ENCODE measurements at regions not wholly inside any gene's neighbourhood (a gene's known extent, or its start where the extent isn't known, plus 50 kb on each side); places are given as distances from the start of the nearest gene placed in this dataset.

- Histone ChIP-seq H2AFZ (no peak overlapping the region), H4K20me1 (ENCODE audit: insufficient read depth) (no peaks in the 10 kb centered on the region), H3K4me1 (replicated peaks; ENCODE audit: insufficient read depth) (no peaks in the 10 kb centered on the region), H3K27me3 (ENCODE audit: insufficient read depth, low read depth) (no peaks in the 10 kb centered on the region), H3K36me3 (ENCODE audit: low read depth) (no peaks in the 10 kb centered on the region), H3K4me2 (no peak overlapping the region), H3K27ac (no peak overlapping the region), H3K79me2 (ENCODE audit: low read depth) (no peaks in the 10 kb centered on the region), H3F3A (ENCODE audit: insufficient read depth, low read depth) (no peaks in the 10 kb centered on the region), H3K9me2 (ENCODE audit: insufficient read depth) (no peaks in the 10 kb centered on the region), H3K4me3 (no peak overlapping the region), H3K9me3 (ENCODE audit: insufficient read depth, low read depth) (no peaks in the 10 kb centered on the region; the same call in 1 of the 2 replicates)
- intact Hi-C loops (cut with micrococcal nuclease; ENCODE audit: unreplicated experiment), result no loop called here
- DNase-seq, result no peak
- CTCF ChIA-PET, result no interaction called here
- POLR2A ChIA-PET (ENCODE audit: unreplicated experiment), result no interaction called here
- BruUV-seq (replicated peaks), result no TSS peak
- TF ChIP-seq CTCF (conservative IDR thresholded peaks at IDR 0.05), result no peak
- no peak for TF ChIP-seq EZH2 (IDR thresholded peaks at IDR 0.05; ENCODE audit: low read depth)
These were observed 54.2 kb upstream of the RMST start for GRCh38 chr12:97408363-97408762.

GRCh38 chr12:97411341-97411740 lies 51.3 kb upstream of the RMST start:
- CTCF ChIA-PET, result no interaction called here
- no TSS peak for BruUV-seq (replicated peaks)

More at GRCh38 chr12:97411341-97411740, 51.3 kb upstream of the RMST start:
- no peak for TF ChIP-seq EZH2 (IDR thresholded peaks at IDR 0.05; ENCODE audit: low read depth)
- TF ChIP-seq CTCF (conservative IDR thresholded peaks at IDR 0.05), result no peak
- no peak overlapping the region for H2AFZ ChIP-seq
- H3F3A ChIP-seq (ENCODE audit: insufficient read depth, low read depth), result no peaks in the 10 kb centered on the region
- POLR2A ChIA-PET (ENCODE audit: unreplicated experiment), result no interaction called here
- no peaks in the 10 kb centered on the region for H3K36me3 ChIP-seq (ENCODE audit: low read depth)
- H3K4me3 ChIP-seq, result no peak overlapping the region
- no peak overlapping the region for H3K4me2 ChIP-seq
- H3K9me3 ChIP-seq (ENCODE audit: insufficient read depth, low read depth), result no peaks in the 10 kb centered on the region
- no peaks in the 10 kb centered on the region for H4K20me1 ChIP-seq (ENCODE audit: insufficient read depth)
- no peak for DNase-seq
- no peaks in the 10 kb centered on the region for H3K4me1 ChIP-seq (replicated peaks; ENCODE audit: insufficient read depth)
- H3K9me2 ChIP-seq (ENCODE audit: insufficient read depth), result no peaks in the 10 kb centered on the region
- intact Hi-C loops (cut with micrococcal nuclease; ENCODE audit: unreplicated experiment), result no loop called here
- H3K27ac ChIP-seq, result no peak overlapping the region
- no peaks in the 10 kb centered on the region; the same call in 1 of the 2 replicates for H3K27me3 ChIP-seq (ENCODE audit: insufficient read depth, low read depth)
- H3K79me2 ChIP-seq (ENCODE audit: low read depth), result no peaks in the 10 kb centered on the region
